NOMO-1 treated with dmso at 0.1 percent for 144 hours (cell line): ENCODE measurements at regions not wholly inside any gene's neighbourhood (a gene's known extent, or its start where the extent isn't known, plus 50 kb on each side); places are given as distances from the start of the nearest gene placed in this dataset.

Source experiments
- DNase-seq: peaks from one replicate; lab custom pipeline; 2025; ENCODE audit not compliant: unreplicated experiment; lab: John Stamatoyannopoulos, UW

DNA sequence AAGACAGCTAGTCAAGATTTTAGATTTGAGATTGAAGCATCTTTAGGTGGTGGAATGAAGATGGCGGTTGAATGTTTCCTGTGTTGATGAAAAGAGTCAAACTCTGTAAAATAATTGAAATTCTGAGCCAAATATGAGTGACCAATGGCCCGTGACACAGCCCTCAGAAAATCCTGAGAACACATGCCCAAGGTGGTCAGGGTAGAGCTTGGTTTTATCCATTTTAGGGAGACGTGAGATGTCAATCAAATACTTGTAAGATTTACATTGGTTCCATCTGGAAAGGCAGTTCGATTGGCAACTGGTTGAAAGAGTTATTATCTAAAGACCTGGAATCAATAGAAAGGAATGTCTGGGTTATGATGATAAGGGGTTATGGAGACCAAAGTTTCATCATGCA lies 198.0 kb upstream of the AGAP1 start:
- DNase-seq: no peak

DNA sequence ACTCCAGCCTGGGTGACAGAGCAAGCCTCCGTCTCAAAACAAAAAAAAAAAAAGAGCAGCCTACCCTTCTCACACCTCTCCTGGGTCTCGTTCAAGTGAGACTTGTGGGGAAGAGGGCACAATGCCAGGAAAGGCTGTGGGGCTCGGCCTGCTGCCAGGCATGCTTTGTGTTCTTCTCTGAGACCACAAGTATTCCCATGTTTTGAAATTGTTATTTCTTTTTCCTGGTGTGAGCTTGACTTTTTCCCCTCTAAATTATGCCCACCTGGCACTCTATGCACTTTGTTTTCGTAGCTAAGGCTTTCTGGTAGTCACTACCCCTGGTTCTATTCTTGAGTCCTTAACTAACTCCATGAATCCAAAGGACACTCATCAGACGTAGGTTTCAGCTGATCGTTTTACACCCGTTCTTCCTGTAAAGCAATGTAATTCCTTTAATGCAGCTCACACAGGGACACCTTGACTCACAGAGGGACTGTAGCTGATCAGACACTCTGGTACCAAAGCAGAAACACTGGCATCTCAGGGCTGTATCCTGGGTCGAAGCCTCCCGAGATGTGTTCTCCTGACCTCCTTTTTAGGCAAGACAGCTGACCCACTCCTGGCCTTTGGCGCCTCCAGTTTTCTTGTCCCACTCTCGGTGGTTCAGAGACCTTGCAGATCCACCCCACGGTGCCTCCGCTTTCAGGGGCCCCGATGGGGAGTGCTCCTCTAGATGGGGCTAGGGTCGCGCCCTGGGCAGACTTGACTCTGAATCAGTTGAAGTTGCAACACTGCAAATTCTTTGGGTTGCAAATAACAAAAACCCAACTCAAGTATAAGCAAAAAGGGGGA lies 193.3 kb upstream of the AGAP1 start:
- DNase-seq: no peak

DNA sequence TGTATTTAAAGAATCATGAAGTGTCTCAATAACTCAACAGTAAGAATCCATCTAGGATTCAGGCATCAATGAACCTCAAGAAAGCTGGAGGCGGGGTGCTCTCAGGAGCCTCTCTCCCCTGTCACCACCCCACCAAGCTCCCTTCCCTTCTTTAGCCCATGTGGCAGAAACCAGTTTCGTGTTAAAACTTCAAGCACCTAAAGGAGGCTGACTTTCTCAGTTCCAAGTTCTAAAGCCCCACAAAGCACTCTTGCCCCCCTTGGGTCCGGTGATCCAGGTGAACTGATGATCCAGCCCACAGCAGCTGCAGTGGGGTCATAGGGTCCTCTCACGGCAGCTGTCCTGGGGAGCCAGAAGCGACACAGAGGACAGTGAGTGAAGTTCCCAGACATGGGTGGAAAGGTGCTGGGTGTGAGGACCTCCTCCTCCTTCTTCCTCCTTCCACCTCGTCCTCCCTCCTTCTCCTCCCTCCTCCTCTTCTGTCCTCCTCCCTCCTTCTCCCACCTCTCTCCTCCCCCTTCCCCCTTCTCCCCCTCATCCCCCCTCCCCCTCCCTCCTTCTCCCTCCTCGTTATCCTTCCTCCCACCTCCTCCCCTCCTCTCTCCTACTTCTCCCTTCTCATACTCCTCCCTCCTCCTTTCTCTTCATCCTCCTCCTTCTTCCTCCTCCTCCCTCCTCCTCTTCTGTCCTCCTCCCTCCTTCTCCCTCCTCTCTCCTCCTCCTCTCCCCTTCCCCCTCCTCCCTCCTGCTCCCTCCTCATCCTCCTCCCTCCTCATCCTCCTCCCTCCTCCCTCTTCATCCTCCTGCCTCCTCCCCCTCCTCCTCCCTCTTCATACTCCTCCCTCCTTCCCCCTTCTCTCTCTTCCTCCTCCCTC lies 192.4 kb upstream of the AGAP1 start:
- DNase-seq: no peak

DNA sequence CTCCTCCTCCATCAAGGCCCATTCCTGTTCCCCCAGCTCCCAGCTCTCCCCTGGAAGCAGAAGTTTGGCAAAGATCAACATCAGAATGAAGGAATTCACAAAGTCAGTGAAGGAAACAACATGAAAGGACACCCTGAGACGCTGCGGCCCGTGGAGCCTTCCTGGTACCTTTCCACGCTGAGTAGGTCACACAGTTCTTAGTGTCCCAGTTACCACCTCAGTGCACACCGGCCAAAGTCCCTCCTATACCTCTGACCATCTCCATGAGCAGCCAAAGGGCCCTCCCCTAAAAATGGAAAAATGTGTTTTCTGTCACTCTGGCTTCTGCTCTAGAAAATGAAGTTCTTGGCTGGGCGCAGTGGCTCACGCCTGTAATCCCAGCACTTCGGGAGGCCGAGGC lies 191.6 kb upstream of the AGAP1 start:
- DNase-seq: no peak

DNA sequence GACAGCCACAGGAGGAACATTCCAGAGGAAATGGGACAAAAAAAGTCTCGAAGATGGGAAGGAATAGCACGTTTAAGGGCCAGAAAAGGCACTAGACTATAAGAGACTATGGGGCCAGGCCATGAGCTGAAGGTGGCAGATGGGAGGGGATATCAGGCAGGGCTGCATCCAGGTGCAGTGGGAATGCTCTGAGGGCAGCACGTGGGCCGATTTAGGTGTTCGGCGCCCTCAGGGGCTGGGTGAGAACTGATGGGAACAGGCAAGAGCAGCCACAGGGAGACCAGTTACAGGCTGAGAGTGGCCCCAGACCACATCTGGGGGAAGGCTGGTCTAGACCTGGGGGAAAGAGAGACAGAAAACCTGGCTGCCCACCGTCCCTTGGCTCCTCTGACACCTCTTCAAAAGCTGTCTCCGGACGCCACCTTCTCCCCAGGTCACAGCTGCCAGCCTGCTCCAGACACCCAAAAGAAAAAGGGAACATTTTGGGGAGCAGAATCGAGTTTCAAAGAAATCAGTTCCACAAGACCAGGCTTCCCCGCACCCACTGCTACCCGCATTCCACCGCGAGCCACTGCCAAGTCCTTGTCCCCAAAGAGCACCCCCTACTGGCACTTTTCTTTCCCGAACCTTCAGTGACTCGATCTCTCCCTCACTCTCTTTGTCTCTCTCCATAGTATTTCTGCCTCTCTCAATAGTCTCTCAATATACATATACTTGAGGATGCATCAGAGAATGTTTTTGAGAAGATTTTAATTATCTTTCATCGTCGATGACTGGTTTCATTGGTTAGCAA lies 190.1 kb upstream of the AGAP1 start:
- no peak for DNase-seq

DNA sequence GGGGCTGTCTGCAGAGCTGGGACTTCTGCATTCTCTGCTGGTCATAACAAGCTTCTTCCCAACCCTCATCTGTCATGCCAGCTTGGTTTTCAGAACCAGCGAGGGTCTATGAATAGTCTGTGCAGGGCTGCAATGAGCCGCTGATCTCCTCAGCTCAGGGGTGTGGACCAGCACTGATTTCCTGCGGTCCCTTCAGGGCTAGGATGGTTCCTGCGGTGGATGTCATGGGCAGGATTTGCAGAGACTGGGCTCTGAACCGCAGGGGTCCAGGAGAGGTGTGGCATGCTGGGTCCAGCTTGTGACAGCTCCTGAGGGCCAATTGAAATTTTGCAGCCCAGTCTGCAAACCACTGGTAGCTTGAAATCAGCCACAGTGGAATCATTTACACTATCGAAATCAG lies 188.2 kb upstream of the AGAP1 start:
- no peak for DNase-seq

DNA sequence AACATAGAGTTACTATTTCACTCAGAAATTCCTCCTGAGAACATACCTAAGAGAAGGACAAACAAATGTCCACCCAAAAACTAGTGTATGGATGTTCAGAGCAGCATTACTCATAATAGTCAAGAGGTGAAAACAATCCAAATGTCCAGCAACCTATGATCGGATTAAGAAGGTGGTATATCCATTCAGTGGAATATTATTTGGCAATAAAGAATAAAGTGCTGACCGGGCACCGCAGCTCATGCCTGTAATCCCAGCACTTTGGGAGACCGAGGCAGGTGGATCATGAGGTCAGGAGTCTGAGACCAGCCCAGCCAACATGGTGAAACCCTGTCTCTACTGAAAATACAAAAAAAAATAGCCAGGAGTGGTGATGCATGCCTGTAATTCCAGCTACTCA lies 182.8 kb upstream of the AGAP1 start:
- DNase-seq: no peak

DNA sequence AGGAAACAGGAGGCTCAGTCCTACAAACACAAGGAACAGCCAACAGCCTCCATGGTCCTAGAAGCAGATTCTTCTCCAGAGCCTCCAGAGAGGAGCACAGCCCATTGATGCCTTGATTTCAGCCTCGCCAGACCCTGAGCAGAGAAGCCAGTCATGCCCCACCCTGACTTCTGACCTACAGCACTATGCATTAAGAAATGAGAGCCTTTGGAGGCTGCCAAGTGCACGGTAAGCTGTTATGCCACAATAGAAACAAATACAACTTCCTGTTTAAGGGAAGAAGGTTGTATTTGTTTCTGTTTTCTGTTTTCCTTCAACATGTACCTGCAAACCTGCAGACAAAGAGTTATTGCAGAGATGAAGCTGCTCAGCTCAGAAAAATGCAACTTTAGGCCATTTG lies 181.3 kb upstream of the AGAP1 start:
- DNase-seq: no peak

DNA sequence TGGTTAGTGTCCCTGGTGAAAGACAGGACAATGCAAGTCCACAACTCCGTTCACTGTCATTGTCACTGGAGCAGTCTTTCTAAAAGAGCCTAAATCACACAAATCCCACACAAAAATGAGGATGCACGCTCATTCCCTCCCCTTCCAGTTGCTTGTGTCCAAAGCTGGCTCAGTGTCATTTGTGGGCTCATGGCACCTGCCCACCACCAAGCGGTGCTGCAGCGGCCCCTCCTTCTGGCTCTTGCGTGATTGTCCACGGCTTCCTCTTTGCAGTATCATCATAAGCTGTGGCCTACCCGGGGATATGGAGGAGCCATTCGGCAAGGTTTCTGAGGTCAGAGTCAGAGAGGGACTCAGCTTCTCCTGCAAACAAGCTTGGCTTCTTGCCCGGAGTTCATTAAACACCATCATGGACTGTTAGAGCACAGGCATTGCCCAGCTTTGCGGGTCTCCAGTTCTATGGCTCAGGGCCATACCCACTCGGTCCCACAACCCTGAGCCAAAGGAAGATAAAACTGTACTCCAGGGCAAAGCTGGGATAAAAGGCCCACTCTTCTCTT lies 179.4 kb upstream of the AGAP1 start:
- no peak for DNase-seq

DNA sequence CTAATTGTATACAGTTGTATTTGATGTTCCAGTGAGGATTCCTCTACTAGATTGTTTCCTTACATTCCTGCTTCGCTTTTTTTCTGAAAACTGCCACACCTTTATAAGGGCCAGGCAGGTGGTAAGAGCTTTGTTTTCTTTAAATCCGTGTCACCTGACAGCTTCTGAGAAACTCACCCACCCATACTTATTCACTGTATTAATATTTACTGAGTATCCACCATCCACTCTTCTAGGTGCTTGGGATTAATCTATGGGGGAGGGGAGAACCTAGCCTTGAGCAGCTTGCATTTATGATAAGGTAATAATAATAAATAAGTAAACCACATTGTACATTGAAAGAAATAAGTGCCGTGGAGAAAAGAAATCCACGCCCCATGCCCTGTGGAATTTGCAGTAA lies 174.7 kb upstream of the AGAP1 start:
- no peak for DNase-seq

DNA sequence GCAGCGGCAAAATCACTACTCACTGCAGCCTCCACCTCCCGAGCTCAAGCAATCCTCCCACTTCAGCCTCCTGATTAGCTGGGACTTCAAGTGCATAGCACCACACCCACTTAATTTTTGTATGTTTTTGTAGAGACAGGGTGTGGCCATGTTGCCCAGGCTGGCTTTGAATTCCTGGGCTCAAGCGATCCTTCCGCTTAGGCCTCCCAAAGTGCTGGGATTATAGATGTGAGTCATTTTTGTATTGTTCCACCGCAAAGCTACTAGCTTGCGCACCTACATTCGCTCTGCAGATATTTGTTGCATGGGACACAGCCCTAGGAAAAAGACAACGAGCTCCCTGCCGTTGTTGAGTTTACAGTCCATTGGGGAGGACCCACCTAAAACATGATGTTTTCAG lies 173.5 kb upstream of the AGAP1 start:
- no peak for DNase-seq

DNA sequence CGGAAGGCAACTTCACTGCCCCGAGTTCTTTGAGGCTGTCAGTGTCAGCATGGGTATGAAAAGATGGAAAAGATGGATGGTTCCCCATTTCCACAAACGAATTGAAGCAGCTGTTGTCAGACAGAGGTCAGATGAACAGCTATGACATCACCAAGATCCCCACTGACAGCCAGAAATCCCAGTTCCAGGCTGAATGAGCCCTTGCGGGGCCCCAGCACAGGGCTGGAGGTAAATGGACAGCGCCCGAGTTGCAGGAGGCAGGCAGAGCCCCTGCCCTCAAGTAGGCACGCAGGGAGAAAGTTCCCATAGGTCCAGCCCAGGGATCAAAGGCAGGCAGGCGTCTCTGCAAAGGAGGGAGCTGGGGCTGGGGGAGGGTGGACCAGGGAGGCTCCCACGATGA lies 169.5 kb upstream of the AGAP1 start:
- no peak for DNase-seq

DNA sequence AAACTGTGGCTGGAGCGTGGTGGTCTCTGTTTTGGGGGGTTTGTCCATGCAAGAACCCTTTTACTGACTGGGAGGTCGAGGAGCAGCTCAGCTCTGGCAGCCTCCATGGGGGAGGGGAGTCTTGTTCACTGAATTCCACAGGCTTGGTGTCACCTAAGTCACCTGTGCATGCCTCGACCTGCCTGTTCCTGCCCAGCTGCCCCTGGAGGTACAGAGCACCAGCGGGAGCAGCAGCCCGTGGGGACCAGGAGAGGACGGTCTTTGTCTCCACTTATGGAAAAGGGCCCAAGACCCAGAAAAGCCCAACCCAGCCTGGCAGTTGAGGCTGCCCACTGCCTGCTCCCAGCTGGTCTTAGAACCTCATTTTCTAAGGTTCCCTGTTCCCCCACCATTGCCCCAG lies 168.7 kb upstream of the AGAP1 start:
- no peak for DNase-seq

DNA sequence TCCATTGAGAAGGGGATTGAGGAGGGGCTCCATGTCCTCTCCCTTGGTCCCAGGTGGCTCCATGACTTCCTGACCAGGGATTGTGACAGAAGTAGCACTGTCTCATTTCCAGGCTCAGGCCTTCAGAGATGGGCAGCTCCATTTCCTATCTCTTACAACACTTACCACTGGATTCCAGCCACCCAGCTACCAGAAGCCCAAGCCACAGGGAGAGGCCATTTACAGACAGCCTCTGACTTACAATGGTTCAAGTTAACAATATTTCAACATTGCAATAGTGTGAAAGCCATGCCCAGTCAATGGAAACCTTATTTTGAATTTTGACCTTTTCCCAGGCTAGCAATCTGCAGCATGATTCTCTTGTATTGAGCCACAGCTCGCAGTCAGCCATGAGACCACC lies 164.9 kb upstream of the AGAP1 start:
- DNase-seq: no peak

DNA sequence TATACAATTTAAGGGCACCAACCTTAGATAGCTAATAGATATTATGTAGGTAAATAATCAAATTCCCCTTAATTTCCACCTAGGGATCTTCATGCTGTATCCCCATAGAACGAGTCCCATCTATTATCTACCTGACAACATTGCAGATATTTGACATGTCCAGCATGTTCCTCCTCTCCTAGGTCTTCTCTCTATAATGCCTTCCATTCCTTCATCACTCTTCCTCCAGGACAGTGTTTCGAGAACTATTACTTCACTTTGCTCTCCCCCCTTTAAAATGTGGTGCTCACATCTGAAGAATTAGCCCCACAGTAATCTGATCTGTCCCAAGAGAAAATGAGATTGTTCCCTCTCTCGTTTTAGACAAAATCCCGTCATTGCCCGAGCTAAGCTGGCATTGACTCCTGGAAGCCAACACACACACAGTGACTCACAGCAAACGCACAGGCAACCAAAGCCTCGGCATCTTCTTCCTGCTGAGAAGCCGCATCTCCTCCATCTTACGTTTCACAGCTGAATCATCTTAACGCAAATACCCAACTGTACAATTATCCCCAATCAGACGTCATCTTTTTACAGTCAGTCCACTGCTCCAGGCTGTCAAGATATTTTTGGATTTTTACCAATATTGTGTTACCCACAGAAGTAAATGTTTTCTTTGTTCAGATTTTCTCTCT lies 162.9 kb upstream of the AGAP1 start:
- no peak for DNase-seq

DNA sequence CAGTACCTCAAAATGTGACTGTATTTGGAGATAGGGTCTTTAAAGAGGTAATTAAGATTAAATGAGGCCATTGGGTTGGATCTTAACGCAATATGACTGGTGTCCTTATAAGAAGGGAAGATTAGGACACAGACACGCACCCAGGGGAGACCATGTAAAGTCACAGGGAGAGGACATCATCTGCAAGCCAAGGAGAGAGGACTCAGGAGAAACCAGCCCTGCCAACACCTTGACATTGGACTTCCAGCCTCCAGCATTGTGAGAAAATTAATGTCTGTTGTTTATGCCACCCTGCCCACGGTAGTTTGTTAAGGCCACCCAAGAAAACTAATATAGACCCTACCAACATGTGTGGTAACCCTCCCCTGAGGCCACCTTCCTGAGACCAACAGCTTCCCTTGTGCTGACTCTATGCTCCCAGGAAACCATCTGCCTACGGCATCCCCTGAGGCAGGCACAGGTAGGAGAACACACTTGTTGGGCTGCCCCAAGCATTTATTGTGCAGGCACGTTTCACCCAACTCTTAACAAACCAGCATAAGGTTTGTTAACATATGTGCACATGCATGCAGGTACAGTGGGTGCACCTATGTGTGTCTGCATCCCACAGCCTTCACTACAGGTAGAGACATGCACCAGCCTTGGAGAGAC lies 161.5 kb upstream of the AGAP1 start:
- no peak for DNase-seq

DNA sequence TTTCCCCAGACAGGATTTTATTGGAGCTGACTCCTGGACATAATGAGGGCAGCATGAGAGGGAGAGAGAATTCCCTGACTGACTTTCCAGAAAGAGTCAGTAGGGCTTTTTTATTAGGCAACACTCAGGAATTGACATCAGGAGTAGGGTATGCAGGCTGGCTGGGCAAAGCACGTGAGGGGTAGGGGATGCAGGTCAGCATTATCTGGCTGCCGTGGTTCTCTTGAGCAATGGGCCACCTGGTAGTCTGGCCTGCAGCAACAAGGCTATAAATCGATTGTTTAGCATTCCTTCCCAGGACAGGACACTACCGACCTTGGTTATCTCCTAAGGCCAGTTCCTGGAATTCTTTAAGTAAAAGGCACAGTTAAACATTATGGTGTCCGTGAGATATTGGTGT lies 160.8 kb upstream of the AGAP1 start:
- DNase-seq: no peak

DNA sequence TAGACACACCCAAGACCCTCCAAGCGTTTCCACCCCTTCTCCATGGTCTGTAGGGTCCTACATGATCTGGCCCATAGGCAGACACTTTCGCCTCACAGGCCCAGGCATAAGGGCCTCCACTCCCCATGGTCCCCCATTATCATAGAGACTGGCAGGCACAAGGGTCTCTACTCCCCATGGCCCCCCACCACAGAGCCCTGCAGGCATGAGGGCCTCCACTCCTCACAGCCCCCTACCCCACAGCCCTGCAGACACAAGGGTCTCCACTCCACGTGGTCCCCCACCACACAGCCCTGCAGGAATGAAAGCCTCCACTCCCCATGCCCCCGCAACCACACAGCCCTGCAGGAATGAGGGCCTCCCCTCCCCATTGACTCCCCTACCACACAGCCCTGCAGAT lies 159.7 kb upstream of the AGAP1 start:
- DNase-seq: no peak

DNA sequence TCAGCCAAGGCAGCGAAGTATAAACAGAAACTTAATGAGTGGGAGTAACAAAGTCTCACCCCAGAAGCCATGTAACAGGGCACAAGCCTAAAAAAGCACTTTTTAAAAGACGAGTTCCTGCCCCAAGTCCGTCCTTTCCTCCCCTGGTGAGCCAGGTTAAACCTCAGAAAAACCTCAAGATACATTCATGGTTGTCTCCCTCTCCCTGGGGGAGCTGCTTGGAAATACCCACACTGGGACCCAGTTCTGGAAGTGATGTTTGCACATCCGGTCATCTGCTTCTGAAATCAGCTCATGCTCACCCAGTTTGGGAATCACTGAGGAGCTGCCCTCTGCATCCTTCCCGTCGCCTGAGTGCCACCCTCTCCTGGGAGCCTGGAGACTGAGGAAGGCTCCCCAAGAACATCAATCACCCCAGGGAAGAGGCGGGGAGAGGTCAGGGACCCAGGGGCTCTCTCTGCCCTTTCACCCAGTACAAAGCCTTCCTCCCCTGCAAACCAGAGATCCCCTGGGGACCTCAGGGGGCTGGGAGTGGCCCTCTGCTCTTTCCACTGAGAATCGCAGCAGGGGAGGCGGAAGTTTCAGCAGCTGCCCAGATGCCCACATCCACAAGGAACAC lies 150.6 kb upstream of the AGAP1 start:
- DNase-seq: no peak

DNA sequence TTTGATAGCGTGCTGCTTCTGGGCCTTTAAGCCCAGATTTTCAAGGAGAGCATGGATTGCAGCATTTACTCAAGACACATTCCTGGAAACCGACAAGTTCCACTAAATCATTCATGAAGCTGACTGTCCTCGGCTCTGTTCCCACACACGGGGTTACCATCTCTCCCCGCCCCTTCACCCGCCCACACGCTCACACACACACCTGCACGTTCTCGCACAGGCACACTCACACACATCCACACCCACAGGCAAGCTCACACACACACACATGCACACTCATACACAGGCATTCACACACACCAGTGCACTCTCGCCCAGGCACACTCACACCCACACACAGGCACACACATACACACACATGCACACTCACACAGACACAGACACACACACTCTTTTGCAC lies 150.0 kb upstream of the AGAP1 start:
- DNase-seq: no peak
